ENCODE measurements at regions not wholly inside any gene's neighbourhood (a gene's known extent, or its start where the extent isn't known, plus 50 kb on each side); places are given as distances from the start of the nearest gene placed in this dataset.
"Not testable (repeated sequence)": the region's sequence is repeated elsewhere in the genome, so short reads cannot be mapped to it uniquely, and the experiment has no call there.

DNA sequence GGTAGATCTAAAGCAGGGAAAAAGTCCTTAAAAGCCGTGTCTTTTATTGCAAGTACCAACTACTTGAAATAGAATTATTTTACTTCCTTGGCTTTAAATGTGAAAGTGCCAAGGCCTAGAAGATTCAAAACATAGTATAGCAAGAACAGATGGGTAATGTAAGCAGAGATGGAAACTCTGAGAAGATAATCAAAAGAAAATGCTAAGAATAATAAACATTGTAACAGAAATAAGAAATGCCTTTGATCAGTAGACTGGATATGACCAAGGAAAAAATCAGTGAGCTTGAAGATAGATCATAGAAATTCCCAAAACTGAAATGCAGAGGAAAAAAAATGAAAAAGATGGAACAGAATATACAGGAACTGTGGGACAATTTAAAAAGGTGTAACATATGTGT, 113.1 kb downstream of the BLID start:
- DNase-seq (ENCODE audit: low spot score in 2 of 2) = no peak
- no peaks in the 10 kb centered on the region; the same call in 1 of the 2 replicates for H3K27me3 ChIP-seq (ENCODE audit: low read depth)
- H3K4me1 ChIP-seq = no peaks in the 10 kb centered on the region
- no peak overlapping the region for H3K4me3 ChIP-seq
- no peaks in the 10 kb centered on the region for H3K36me3 ChIP-seq (replicated peaks)
- H3K9me3 ChIP-seq = no peaks in the 10 kb centered on the region
- in situ Hi-C loops (cut with MboI; ENCODE audit: low sequenced_read_pairs) = no loop called here

DNA sequence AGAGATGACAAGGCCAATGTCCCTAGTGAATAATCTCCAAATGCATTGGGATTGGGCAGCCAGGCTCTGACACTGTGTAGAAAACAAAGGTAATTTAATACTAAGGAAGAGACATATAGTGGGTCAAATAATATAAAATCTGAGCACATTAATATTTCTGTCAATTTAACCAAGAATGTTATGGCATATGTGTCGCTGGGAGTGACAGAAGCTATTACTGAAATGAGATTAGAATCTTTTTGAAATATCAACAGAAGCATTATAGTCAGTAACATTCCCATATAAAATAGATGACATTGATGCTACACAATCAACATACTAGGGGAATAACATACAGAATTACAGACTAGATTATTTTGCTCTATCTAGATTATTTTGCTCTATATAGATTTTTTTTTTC, 114.0 kb downstream of the BLID start:
- no peak for DNase-seq (ENCODE audit: low spot score in 2 of 2)
- in situ Hi-C loops (cut with MboI; ENCODE audit: low sequenced_read_pairs) = no loop called here
- Histone ChIP-seq H3K4me1 (no peaks in the 10 kb centered on the region), H3K9me3 (no peaks in the 10 kb centered on the region), H3K4me3 (no peak overlapping the region), H3K36me3 (replicated peaks) (no peaks in the 10 kb centered on the region), H3K27me3 (ENCODE audit: low read depth) (no peaks in the 10 kb centered on the region; the same call in 1 of the 2 replicates)

DNA sequence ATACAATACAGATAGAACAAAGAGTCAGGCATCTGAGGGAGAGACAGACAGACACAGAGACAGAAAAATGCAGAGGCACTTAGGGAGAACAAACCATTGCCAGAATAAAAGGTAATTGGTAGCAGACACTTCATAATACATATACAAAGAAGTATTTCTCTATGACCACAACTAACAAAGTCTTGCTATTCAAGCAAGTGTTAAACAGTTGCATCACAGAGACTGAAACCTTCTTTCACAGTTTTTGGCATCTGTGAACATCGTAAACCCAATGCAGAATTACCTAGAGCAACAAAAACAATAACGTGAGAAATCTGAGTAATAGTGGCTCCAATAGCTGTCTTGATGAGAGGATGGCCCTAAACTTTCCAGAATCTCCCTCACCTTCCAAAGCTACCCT, 116.4 kb downstream of the BLID start:
- in situ Hi-C loops (cut with MboI; ENCODE audit: low sequenced_read_pairs) = no loop called here
- no peaks in the 10 kb centered on the region; the same call in 1 of the 2 replicates for H3K27me3 ChIP-seq (ENCODE audit: low read depth)
- no peaks in the 10 kb centered on the region for H3K36me3 ChIP-seq (replicated peaks)
- no peak for DNase-seq (ENCODE audit: low spot score in 2 of 2)
- no peak overlapping the region for H3K4me3 ChIP-seq
- H3K4me1 ChIP-seq = no peaks in the 10 kb centered on the region
- no peaks in the 10 kb centered on the region for H3K9me3 ChIP-seq

DNA sequence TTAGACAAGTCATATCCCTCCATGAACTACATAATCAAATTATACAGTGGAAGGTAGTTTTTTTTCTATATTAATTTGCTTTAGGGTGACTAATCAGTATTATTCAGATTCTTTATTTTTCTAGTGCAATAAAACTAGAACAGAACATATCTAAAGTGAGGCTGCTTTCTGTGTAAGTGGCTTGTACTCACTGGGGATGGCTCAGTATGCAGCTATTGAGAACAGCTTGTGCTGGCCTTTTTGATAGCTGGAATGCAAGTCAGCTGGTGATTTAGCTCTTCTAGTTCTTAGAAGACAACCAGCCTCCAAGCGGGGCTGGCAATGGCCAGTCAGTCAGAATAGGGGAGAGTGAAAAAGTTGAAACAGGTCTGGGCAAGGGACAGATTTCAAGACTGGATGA, 119.4 kb downstream of the BLID start:
- no peak for DNase-seq (ENCODE audit: low spot score in 2 of 2)
- in situ Hi-C loops (cut with MboI; ENCODE audit: low sequenced_read_pairs) = no loop called here
- H3K4me1 ChIP-seq = no peaks in the 10 kb centered on the region
- no peak overlapping the region for H3K4me3 ChIP-seq
- no peaks in the 10 kb centered on the region; the same call in 1 of the 2 replicates for H3K27me3 ChIP-seq (ENCODE audit: low read depth)
- H3K9me3 ChIP-seq = no peaks in the 10 kb centered on the region
- H3K36me3 ChIP-seq (replicated peaks) = no peaks in the 10 kb centered on the region

DNA sequence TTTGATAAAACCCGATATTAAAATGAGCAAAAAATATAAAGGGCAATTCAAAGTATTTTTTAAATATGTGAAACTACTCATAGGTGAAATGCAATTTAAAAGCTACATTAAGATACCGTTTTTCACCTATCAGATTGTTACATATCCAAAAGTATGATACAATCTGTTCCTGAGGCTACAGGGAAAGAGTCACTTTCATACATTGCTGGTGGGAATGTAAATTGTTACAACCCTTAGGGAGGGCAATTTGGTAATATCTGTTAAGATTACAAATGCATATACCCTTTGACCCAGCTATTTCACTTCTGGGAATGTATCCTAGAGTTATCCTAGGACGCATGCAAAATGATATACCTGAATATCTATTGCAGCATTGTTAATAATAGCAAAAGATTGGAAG, 132.1 kb downstream of the BLID start:
- Histone ChIP-seq H3K4me3 (no peak overlapping the region), H3K36me3 (replicated peaks) (no peaks in the 10 kb centered on the region), H3K9me3 (no peaks in the 10 kb centered on the region), H3K4me1 (no peaks in the 10 kb centered on the region), H3K27me3 (ENCODE audit: low read depth) (no peaks in the 10 kb centered on the region)
- DNase-seq (ENCODE audit: low spot score in 2 of 2) = no peak
- in situ Hi-C loops (cut with MboI; ENCODE audit: low sequenced_read_pairs) = no loop called here

DNA sequence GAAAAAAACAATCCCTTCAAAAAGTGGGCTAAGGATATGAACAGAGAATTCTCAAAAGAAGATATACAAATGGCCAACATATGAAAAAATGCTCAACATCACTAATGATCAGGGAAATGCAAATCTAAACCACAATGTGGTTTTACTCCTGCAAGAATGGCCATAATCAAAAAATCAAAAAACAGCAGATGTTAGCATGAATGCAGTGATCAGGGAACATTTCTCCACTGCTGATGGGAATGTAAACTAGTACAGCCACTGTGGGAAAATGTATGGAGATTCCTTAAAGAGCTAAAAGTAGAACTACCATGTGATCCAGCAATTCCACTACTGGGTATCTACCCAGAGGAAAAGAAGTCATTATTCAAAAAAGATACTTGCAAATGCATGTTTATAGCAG, 138.1 kb downstream of the BLID start:
- H3K9me3 ChIP-seq; H3K4me1 ChIP-seq; H3K36me3 ChIP-seq (replicated peaks); H3K4me3 ChIP-seq; DNase-seq (ENCODE audit: low spot score in 2 of 2); H3K27me3 ChIP-seq (ENCODE audit: low read depth); in situ Hi-C loops (cut with MboI; ENCODE audit: low sequenced_read_pairs): not testable (repeated sequence)

DNA sequence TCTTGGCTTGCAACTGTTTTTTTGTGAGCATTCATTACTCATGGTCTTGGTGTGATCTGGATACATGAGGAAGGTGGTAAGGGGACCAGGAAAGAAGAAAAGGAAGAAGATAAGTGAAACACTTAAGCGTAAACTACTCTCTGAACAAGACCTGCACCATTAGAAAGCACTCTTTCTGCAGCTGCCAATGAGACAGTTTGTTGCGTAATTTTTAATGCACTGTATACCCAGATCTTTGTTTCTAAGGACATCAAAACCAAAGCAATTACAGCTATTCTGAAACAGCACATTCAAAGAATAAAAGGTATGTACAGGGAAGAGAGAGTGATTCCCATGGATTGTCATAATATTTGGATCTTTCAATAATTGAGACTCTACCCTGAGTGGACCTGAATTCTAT, 147.4 kb downstream of the BLID start:
- in situ Hi-C loops (cut with MboI; ENCODE audit: low sequenced_read_pairs) = no loop called here
- DNase-seq (ENCODE audit: low spot score in 2 of 2) = no peak
- Histone ChIP-seq H3K9me3 (no peaks in the 10 kb centered on the region), H3K4me3 (no peak overlapping the region), H3K4me1 (no peaks in the 10 kb centered on the region), H3K36me3 (replicated peaks) (no peaks in the 10 kb centered on the region), H3K27me3 (ENCODE audit: low read depth) (no peaks in the 10 kb centered on the region)

DNA sequence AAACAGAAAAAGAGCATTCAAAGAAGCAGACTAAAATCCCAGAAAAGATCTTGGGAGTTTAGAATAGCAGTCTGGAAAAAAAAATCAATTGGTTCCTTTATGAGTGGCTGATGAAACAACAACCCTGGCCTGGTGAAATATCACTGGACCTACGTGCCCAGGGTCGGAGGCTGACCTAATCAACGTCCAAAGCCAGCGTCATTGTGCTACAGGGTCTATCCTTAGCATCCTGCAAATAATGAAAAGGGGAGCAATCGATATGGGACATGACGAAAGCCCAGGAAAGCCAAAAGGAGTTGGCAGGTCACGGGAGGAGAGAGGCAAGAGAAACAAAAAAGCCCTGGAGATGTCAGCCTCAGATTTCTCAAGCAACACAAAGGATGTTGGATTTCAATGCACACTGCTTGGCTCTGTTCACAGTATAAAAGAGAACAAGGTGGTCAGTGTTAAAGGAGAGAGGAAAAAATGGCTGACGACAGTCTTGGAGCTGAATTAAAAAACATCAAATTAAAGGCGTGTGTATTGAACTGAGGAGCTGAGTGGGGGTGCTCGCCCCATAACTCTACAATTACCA, 148.8 kb downstream of the BLID start:
- in situ Hi-C loops (cut with MboI; ENCODE audit: low sequenced_read_pairs) = no loop called here
- DNase-seq (ENCODE audit: low spot score in 2 of 2) = no peak

DNA sequence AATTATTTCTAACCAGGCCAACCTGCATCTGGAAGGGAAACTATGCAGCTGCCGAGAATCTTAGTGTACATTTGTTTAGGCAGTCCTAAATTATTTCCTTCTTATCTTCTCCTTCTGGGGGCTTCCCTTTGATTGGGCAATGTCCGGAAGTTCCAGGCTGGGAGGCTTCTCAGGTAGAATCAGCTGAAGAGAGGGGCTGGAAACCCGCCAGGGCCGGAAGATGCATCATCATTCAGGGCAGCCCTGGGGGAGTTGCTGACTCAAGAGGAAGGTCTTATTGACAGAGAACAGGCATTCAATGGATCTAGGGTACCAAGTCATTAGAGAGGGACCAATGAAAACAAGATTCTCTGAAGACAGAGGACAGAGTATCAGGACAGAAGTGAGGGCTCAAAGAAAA, 150.7 kb downstream of the BLID start:
- H3K36me3 ChIP-seq (replicated peaks) = no peaks in the 10 kb centered on the region
- DNase-seq (ENCODE audit: low spot score in 2 of 2) = no peak
- no peaks in the 10 kb centered on the region for H3K9me3 ChIP-seq
- in situ Hi-C loops (cut with MboI; ENCODE audit: low sequenced_read_pairs) = no loop called here
- no peaks in the 10 kb centered on the region for H3K27me3 ChIP-seq (ENCODE audit: low read depth)
- H3K4me3 ChIP-seq = no peak overlapping the region
- H3K4me1 ChIP-seq = no peaks in the 10 kb centered on the region

More for the DNA sequence above, 148.8 kb downstream of the BLID start:
- no peaks in the 10 kb centered on the region for H3K27me3 ChIP-seq (ENCODE audit: low read depth)
- no peaks in the 10 kb centered on the region for H3K4me1 ChIP-seq
- no peak overlapping the region for H3K4me3 ChIP-seq
- H3K9me3 ChIP-seq = no peaks in the 10 kb centered on the region
- H3K36me3 ChIP-seq (replicated peaks) = no peaks in the 10 kb centered on the region

DNA sequence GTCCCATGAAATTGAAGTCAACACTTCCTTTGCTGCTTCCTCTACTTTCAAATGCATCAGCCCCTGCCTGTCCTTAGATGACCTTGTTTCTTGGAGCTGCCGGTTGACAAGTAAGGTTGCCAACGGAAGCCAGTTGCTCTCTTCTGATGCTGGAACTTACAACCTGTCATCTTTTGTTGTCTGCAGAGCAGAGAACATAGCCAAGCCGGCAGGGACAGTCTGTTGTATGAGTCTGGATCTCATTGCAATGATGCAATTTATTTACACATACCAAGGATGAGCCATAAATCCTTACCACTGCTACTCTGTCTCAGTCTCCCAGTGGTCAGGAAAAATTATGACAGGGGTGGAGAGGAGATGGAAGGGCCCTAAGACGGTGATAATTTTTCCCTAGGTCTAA, 151.4 kb downstream of the BLID start:
- Histone ChIP-seq H3K27me3 (ENCODE audit: low read depth) (no peaks in the 10 kb centered on the region), H3K4me3 (no peak overlapping the region), H3K4me1 (no peaks in the 10 kb centered on the region), H3K9me3 (no peaks in the 10 kb centered on the region), H3K36me3 (replicated peaks) (no peaks in the 10 kb centered on the region)
- in situ Hi-C loops (cut with MboI; ENCODE audit: low sequenced_read_pairs) = no loop called here
- no peak for DNase-seq (ENCODE audit: low spot score in 2 of 2)

DNA sequence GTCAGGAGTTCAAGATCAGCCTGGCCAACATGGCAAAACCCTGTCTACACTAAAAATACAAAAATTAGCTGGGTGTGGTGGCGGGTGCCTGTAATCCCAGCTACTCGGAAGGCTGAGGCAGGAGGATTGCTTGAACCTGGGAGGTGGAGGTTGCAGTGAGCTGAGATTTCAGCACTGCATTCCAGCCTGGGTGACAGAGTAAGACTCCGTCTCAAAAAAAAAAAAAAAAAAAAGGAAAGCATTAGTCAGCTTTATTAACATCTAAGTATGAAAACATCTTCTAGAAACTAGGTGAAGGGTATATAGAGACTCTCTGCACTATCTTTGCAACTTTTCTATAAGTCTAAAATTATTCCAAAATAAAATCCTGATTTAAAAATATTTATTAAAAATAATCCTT, 152.2 kb downstream of the BLID start:
- H3K4me1 ChIP-seq; DNase-seq (ENCODE audit: low spot score in 2 of 2); H3K36me3 ChIP-seq (replicated peaks); H3K27me3 ChIP-seq (ENCODE audit: low read depth); H3K4me3 ChIP-seq; in situ Hi-C loops (cut with MboI; ENCODE audit: low sequenced_read_pairs); H3K9me3 ChIP-seq: not testable (repeated sequence)

DNA sequence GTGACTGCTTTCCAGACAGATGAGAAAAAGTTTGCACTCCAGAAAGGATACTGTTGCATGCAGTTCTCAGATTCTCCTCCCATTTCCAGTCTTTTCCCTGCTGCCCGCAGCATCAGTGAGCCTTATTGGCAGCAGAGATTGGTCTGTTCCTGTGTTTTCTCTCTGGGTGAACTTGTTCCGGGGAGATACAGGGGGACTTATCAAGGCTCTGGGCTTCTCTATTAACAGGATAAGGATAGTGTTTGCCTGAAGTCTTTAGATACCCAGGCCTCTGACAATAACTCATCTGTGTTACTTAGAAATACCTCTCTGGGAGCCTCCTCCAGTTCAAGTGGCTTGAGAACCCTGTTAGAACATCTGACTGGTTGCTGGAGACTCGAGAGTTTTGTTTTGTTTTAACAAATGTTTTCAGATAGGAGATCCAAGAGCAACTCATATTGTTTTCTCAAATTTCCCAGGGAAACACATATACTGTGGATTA, 154.7 kb downstream of the BLID start:
- no peaks in the 10 kb centered on the region for H3K36me3 ChIP-seq (replicated peaks)
- in situ Hi-C loops (cut with MboI; ENCODE audit: low sequenced_read_pairs) = no loop called here
- no peak for DNase-seq (ENCODE audit: low spot score in 2 of 2)
- no peak overlapping the region for H3K4me3 ChIP-seq
- H3K27me3 ChIP-seq (ENCODE audit: low read depth) = no peaks in the 10 kb centered on the region
- H3K4me1 ChIP-seq = no peaks in the 10 kb centered on the region
- no peaks in the 10 kb centered on the region for H3K9me3 ChIP-seq

DNA sequence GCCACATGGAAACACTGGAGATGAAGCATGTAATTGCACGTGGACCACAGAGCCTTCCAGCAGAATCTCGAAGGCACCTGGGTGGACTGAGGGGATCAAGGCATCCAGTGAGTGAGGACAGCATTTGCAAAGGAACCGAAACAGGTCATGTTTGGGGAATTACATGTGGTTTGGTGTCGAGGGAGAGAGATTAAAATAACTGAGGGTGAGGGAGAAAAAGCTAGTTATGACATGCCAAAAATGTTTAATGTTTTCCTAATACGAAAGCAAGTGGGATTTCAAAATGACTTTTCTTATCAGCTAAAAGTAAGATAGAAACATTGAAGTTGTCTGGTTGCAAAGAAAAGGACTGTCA, 157.1 kb downstream of the BLID start:
- DNase-seq (ENCODE audit: low spot score in 2 of 2) = no peak
- no peaks in the 10 kb centered on the region for H3K36me3 ChIP-seq (replicated peaks)
- no peaks in the 10 kb centered on the region for H3K27me3 ChIP-seq (ENCODE audit: low read depth)
- no peaks in the 10 kb centered on the region for H3K9me3 ChIP-seq
- H3K4me3 ChIP-seq = no peak overlapping the region
- H3K4me1 ChIP-seq = no peaks in the 10 kb centered on the region
- in situ Hi-C loops (cut with MboI; ENCODE audit: low sequenced_read_pairs) = no loop called here

DNA sequence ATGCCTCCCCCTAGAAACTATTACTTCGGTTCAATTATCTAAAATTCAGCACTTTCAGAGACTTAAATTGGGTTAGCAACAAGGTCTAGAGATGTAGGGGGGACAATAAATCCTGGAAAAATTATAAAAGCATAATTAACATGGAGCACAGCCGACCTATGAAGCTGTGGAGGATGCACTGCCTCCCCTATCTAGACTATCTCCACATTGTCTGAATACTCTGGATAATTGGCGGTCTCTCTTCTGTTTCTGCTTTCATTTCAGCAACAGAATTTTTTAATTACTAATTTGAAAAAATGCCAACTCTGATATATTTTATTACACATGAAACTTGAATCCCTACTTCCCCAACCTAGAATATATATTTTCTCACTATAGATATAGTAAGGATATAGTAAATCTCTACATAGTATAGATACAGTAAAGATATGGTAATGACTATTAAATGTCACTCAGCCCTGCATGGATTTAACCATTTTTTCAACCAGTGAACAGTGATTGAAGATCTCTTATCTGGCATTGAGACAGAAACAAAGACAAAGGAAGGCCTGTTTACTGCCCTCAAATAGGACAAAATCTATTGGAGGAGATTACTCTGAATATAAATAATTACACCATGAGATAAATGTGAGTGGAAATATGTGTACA, 157.6 kb downstream of the BLID start:
- Histone ChIP-seq H3K27me3 (ENCODE audit: low read depth) (no peaks in the 10 kb centered on the region), H3K4me3 (no peak overlapping the region), H3K36me3 (replicated peaks) (no peaks in the 10 kb centered on the region), H3K9me3 (no peaks in the 10 kb centered on the region), H3K4me1 (no peaks in the 10 kb centered on the region)
- no peak for DNase-seq (ENCODE audit: low spot score in 2 of 2)
- in situ Hi-C loops (cut with MboI; ENCODE audit: low sequenced_read_pairs) = no loop called here

DNA sequence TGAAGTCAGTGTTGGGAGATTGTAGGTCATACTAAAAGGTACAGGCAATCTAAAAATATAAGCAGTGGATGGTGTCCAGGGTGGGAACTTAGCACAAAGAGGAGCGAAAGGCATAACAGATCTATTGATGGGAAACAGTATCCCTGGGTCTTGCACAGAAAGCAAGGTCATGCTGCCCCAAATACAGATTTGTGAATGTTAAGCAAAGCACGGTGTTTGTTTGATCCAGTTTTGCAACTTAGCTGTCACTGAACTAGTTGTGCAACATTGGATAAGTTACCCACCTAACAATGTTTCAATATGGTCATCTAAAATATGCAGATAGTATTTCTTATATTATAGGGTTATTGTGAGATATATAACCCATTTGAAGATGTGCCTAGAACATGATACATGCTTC, 162.9 kb downstream of the BLID start:
- H3K4me3 ChIP-seq = no peak overlapping the region
- DNase-seq (ENCODE audit: low spot score in 2 of 2) = no peak
- H3K4me1 ChIP-seq = no peaks in the 10 kb centered on the region
- H3K36me3 ChIP-seq (replicated peaks) = no peaks in the 10 kb centered on the region
- no peaks in the 10 kb centered on the region for H3K9me3 ChIP-seq
- in situ Hi-C loops (cut with MboI; ENCODE audit: low sequenced_read_pairs) = no loop called here
- no peaks in the 10 kb centered on the region for H3K27me3 ChIP-seq (ENCODE audit: low read depth)
